Left lung (tissue), 4 donors: ENCODE measurements at regions not wholly inside any gene's neighbourhood (a gene's known extent, or its start where the extent isn't known, plus 50 kb on each side); places are given as distances from the start of the nearest gene placed in this dataset.

ENCODE experiments used
- ATAC-seq: fragments of 200-7000 bp; cut with Tn5 transposase; one replicate; pipeline ENCODE4 v1.9.1; 2020; ENCODE audit warnings: moderate library complexity
- DNase-seq, 4 donors: peaks; one replicate each; pipeline ENCODE4 v3.0.0-alpha.2; 2013 to 2020
- H3K27ac ChIP-seq, 2 donors: fragments of 200-600 bp; sonication (generic) in 1 of 2; one replicate each; pipeline versions ENCODE4 v1.5.0 to v1.8.0; 2020 to 2021
- H3K27me3 ChIP-seq, 2 donors: fragments of 200-600 bp; sonication (generic) in 1 of 2; one replicate each; pipeline versions ENCODE4 v1.5.0 to v1.8.0; 2020 to 2021
- H3K36me3 ChIP-seq, 2 donors: fragments of 200-600 bp; sonication (generic) in 1 of 2; one replicate each; pipeline versions ENCODE4 v1.5.0 to v1.8.0; 2020 to 2021
- H3K4me1 ChIP-seq, 2 donors: fragments of 200-600 bp; one replicate each; pipeline ENCODE4 v1.8.0; 2021
- H3K4me3 ChIP-seq, 2 donors: fragments of 200-600 bp; sonication (generic) in 1 of 2; one replicate each; pipeline versions ENCODE4 v1.5.0 to v1.8.0; 2020 to 2021; ENCODE audit warnings: mild to moderate bottlenecking in 1 of 2
- H3K9me3 ChIP-seq, 2 donors: fragments of 200-600 bp; sonication (generic) in 1 of 2; one replicate each; pipeline versions ENCODE4 v1.5.0 to v1.8.0; 2020 to 2021
- CTCF ChIP-seq, 2 donors: fragments of 200-600 bp; sonication (generic) in 1 of 2; IDR thresholded peaks; one replicate each; pipeline versions ENCODE4 v1.5.0 to v1.8.0; 2021; ENCODE audit warnings: antibody characterized with exemption in 2 of 2
- intact Hi-C, 2 donors: fragments of 100-400 bp; cut with DNase I; formaldehyde crosslinking; loops; one replicate each; pipeline versions ENCODE4 v1.11.2 to v1.14.2; 2022
- donor health status: DM: no; HTN: yes; CAD: no.
- donor health status: DM: no; HTN: no; CAD: no.

GRCh38 chr21:15162921-15163320 lies 98.1 kb upstream of the NRIP1 start:
- no peaks in the 10 kb centered on the region for H3K36me3 ChIP-seq
- no peaks in the 10 kb centered on the region for H3K9me3 ChIP-seq
- no peak overlapping the region for H3K4me3 ChIP-seq
- H3K27ac ChIP-seq, result no peak overlapping the region
- DNase-seq (no peak), ATAC-seq (no peak)
- no peak for TF ChIP-seq CTCF (IDR thresholded peaks at IDR 0.05)
- H3K27me3 ChIP-seq, result no peaks in the 10 kb centered on the region
- H3K4me1 ChIP-seq, result peaks cover 0 to 4% of the 10 kb centered on the region in 2 donors
- intact Hi-C loops, result no loop called here

GRCh38 chr21:15164273-15164672 lies 99.5 kb upstream of the NRIP1 start:
- Histone ChIP-seq H3K27me3 (no peaks in the 10 kb centered on the region), H3K4me3 (no peak overlapping the region), H3K27ac (no peak overlapping the region), H3K4me1 (peaks cover 0 to 4% of the 10 kb centered on the region in 2 donors), H3K36me3 (no peaks in the 10 kb centered on the region), H3K9me3 (no peaks in the 10 kb centered on the region)
- no peak for DNase-seq
- no peak for TF ChIP-seq CTCF (IDR thresholded peaks at IDR 0.05)
- intact Hi-C loops, result no loop called here
- ATAC-seq, result no peak

- H3K4me3 ChIP-seq, result no peak overlapping the region
- TF ChIP-seq CTCF (IDR thresholded peaks at IDR 0.05), result no peak
- DNase-seq, result no peak
- H3K27me3 ChIP-seq, result no peaks in the 10 kb centered on the region
- peaks cover 0 to 4% of the 10 kb centered on the region in 2 donors for H3K4me1 ChIP-seq
- H3K9me3 ChIP-seq, result no peaks in the 10 kb centered on the region
- intact Hi-C loops, result no loop called here
- no peak overlapping the region for H3K27ac ChIP-seq
- H3K36me3 ChIP-seq, result no peaks in the 10 kb centered on the region
- no peak for ATAC-seq
These were observed 100.0 kb upstream of the NRIP1 start for GRCh38 chr21:15164678-15165303.

GRCh38 chr21:15170614-15171013 lies 105.8 kb upstream of the NRIP1 start:
- Histone ChIP-seq H3K4me3 (no peak overlapping the region), H3K4me1 (no peaks in the 10 kb centered on the region), H3K36me3 (no peaks in the 10 kb centered on the region), H3K27ac (no peak overlapping the region), H3K27me3 (no peaks in the 10 kb centered on the region), H3K9me3 (no peaks in the 10 kb centered on the region)
- ATAC-seq, result no peak
- intact Hi-C loops, result no loop called here
- no peak for DNase-seq
- TF ChIP-seq CTCF (IDR thresholded peaks at IDR 0.05), result no peak

GRCh38 chr21:15171546-15171945 lies 106.7 kb upstream of the NRIP1 start:
- Histone ChIP-seq H3K36me3 (no peaks in the 10 kb centered on the region), H3K27ac (no peak overlapping the region), H3K4me3 (no peak overlapping the region), H3K9me3 (no peaks in the 10 kb centered on the region), H3K27me3 (no peaks in the 10 kb centered on the region), H3K4me1 (no peaks in the 10 kb centered on the region)
- DNase-seq (no peak), ATAC-seq (no peak)
- intact Hi-C loops, result no loop called here
- no peak for TF ChIP-seq CTCF (IDR thresholded peaks at IDR 0.05)
